Cerebellar cortex (tissue), 1 donor: ENCODE measurements at regions not wholly inside any gene's neighbourhood (a gene's known extent, or its start where the extent isn't known, plus 50 kb on each side); places are given as distances from the start of the nearest gene placed in this dataset.
"Not testable (repeated sequence)": the region's sequence is repeated elsewhere in the genome, so short reads cannot be mapped to it uniquely, and the experiment has no call there.

Experiments
- DNase-seq: peaks from one replicate; pipeline ENCODE4 v3.0.0-alpha.2; 2015; ENCODE audit warnings: low spot score

DNA sequence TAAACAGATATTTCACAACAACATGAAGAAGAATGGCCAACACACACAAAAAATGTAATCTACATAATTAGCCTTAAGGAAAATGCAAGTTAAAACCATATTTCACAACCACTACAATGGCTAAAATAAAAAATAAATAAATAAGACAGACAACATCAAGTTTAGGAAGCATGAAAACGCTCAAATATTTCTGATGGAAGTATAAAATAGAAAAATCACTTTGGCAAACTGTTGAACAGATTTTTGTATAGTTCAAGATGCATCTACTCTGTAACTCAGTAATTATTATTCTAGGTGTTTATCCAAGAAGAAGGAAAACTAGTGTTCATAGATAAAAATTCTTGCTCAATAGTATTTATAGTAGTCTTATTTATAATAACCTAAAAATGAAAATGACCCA, 1410.1 kb upstream of the ADGRB3 start:
- DNase-seq: no peak

GRCh38 chr6:67221226-67221625, 1413.9 kb upstream of the ADGRB3 start:
- no peak for DNase-seq

DNA sequence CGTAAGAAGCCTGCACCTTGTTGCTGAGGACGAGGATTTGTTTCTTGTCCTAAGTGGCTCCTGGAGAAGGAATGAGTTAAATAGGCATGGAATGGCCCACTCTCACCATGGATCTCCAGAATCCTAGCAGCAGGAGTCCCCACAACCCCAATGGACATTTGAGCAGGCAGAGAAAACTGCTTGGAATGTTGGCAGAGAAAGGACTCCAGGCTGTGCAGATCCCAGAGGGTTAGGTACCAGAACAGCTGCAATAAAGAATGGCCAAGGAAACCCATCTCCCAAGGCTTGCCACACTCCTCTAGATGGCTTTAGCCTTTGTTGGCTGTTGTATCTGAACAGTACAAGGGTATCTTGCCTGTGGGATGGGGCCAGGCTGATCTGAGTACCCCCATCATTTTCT, 1415.7 kb upstream of the ADGRB3 start:
- DNase-seq: no peak

DNA sequence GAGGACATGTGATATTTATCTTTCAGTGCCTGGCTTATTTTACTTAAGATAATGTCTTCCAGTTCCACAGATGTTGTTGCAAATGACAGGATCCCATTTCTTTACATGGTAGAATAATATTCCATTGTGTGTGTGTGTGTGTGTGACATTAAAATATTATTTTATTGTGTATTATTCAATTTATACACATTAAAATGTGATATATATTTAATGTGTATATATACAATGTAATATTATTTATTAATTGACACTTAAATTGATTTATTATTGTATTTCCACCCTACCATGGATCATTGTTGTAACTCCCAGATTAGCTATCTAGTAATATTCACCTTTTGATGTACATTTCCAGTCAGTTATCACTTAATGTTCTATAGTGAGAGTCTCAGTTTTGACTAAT, 1422.5 kb upstream of the ADGRB3 start:
- DNase-seq: no peak

DNA sequence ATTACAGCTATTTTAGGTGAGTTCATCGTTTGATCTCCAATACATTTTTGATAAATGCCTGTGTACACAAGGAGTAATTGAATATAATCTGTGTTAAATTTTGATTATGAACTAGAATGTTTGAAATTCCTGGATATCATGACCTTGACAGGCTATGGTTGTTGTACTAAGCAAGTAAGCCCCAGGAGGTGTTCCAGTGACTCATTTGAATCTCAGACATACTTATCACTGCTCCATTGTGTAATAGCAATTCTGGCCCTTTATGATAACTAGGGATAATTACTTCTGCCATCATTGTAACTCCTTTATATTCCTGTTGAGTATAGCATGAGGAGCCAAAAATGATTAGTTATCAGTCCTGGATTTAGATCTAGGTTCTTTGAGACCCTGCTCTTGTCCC, 1424.6 kb upstream of the ADGRB3 start:
- no peak for DNase-seq

GRCh38 chr6:67201563-67201962, 1433.5 kb upstream of the ADGRB3 start:
- DNase-seq: no peak

GRCh38 chr6:67200626-67201403, 1434.3 kb upstream of the ADGRB3 start:
- DNase-seq: no peak

GRCh38 chr6:67199425-67199824, 1435.7 kb upstream of the ADGRB3 start:
- no peak for DNase-seq

GRCh38 chr6:67190733-67191132, 1444.3 kb upstream of the ADGRB3 start:
- DNase-seq: no peak

DNA sequence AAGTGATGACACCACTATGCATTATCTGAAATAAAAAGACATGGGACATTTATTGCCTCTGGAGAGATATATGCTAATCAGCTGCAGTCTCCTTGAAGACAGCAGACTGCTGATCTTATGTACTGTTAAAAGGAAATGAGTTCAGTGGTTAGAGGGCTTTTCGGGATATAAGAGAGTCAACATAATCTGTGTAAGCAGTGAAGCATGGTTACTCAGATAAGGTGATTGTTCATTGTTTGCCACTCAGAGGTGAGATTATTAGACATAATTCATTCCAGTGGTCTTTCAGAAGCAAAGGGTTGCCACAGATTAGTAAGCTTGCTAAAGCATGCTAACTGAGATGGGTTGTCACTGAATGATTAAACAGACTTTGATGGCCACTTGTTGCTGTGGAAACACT, 1450.7 kb upstream of the ADGRB3 start:
- no peak for DNase-seq

DNA sequence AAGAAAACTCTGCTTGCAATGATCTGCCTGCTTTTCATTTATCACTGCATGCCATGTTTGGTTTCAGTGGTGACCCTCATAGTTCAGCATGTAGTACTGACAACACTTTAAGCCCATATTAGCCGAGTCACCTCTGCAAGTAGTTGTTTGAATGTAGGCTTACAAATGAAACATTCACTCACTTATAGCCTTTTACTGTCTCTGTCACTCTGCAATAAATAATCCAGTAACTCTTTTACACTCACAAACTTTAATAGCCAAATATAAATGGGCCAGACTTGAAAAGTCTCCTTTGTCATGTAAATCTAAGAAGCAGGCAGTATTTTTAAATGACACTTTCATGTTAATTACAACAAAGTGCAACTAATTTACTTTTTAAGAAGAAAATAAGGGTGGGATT, 1460.0 kb upstream of the ADGRB3 start:
- no peak for DNase-seq

DNA sequence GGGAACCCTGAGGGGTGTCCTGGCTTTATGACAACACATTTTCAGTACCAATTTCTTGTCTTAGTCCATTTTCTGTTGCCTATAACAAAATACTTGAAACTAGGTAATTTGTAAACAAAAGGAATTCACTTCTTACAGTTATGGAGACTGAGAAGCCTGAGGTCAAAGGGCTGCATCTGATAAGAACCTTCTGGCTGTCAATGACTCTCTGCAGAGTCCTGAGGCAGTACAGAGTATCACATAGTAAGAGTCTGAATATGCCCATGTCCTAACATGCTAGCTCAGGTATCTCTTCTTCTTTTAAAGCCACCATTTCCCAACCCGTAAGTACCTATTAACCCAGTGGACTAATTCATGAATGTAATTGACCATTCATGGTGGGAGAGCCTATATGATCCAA, 1458.6 kb upstream of the EYS start:
- no peak for DNase-seq

DNA sequence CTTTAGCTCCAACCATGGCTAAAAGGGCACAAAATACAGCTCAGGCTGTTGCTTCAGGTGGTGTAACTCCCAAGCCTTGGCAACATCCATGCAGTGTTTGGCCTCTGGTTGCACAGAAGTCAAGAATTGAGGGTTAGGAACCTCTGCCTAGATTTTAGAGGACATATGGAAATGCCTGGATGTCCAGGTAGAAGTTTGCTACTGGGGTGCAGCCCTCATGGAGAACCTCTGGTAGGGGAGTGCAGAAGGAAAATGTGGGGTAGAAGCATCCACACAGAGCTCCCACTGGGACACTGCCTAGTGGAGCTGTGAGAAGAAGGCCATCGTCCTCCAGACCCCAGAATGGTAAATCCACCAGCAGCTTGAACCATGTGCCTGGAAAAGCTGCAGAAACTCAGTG, 1453.8 kb upstream of the EYS start:
- DNase-seq: no peak

GRCh38 chr6:67141005-67141404, 1434.0 kb upstream of the EYS start:
- no peak for DNase-seq

DNA sequence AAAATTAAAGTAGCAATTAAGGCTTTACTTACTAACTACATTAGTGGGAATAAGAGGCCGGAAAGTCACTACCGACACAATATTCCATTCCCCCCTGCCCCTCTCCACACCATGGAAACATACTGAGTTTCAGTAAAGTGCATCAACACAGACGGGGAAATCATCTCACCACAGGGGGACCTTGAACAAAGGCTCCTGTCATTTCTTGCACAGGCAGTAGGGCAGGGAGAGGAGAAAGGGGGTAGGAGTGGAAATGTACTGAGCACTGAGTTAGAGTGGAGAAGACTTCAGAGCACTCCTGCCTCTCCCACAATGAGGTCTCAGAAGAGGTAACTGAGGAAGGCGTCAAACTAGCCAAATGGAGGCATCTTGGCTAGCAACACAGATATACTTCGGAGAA, 1426.9 kb upstream of the EYS start:
- DNase-seq: no peak

DNA sequence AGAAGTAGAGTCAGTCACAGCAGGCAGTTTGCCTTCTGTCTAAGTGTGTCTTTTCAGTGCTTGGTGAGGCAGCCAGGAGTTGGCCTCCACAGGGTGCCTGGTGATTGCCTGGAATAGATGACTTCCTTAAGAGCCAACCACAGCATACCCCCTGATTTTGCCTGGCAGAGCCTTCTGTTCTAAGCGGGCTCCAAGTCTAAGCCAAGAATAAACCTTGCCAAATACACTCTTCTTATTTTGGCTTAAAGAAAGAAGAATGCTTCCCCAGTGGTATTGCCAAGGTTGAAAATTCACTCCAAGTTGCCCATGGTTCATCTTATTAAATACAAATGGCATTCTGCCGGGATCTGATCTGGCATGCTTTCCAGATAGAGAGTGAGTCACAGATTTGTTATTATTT, 1424.8 kb upstream of the EYS start:
- DNase-seq: peak; percentile 98

DNA sequence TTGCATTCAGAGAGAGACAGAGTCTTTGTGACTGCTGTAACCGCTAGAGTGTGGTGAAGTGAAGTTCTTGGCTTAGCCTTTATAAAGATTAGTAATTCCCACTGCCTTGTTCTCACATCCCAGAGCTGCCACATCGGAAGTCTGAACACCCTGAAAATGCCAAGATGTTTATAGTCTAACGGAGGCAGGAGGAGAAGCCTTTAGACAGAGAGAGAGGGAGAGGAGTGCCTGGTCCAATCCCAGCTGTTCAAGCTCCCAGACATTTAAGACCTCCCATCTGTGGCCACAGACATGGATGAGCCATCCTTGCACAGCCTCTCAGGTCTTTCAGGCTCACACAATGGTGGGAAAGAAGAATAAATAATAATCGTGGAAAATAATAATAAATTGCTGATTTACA, 1422.8 kb upstream of the EYS start:
- no peak for DNase-seq

GRCh38 chr6:67127041-67127440, 1420.0 kb upstream of the EYS start:
- no peak for DNase-seq

DNA sequence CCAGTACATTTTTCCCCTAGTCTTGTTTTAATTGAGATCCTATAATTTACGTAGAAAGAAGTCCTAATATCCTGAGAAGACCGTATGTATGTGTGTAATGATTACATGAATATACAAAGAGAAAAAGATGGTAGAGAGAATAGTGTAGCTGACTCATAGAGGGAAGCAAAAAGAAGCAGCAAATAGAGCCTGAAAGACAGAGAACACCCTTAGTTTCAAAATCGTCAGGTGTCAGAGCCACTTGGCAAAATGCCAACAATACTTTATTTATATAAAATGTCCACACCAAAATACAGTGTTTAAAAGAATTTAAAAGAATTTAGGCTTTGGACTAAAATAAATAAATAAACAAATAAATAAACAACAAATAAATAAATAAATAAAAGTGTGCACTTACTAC, 1414.1 kb upstream of the EYS start:
- DNase-seq: no peak

- no peak for DNase-seq
Measured at GRCh38 chr6:67112120-67112519, 1405.1 kb upstream of the EYS start.

DNA sequence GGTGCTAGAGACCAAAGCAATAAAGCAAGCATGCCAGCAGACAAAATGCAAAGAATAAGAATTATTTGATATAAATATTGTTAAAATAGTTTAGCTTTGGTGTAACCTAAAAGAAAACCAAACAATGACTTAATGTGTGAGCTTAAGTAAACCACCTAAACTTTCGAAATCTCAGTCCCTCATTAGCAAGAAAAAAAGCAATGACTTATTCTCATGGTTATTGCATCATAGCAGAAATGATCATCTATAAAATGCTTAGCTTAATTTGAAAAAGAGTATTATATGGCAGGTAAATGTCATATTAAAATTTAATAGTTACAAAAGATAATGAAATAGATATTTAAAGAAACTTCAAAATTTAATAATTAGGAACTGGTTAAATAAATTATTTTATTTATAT, 1395.7 kb upstream of the EYS start:
- DNase-seq: no peak

DNA sequence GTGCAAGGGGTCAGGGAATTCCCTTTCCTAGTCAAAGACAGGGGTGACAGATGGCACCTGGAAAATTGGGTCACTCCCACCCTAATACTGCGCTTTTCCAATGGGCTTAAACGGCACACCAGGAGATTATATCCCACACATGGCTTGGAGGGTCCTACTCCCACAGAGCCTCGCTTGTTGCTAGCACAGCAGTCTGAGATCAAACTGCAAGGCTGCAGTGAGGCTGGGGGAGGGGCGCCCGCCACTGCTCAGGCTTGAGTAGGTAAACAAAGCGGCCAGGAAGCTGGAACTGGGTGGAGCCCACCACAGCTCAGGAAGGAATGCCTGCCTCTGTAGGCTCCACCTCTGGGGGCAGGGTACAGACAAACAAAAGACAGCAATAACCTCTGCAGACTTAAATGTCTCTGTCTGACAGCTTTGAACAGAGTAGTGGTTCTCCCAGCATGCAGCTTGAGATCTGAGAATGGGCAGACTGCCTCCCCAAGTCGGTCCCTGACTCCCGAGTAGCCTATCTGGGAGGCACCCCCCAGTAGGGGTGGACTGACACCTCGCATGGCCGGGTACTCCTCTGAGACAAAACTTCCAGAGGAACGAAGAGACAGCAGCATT, 1388.7 kb upstream of the EYS start:
- not testable (repeated sequence) for DNase-seq

GRCh38 chr6:67094431-67094946, 1387.5 kb upstream of the EYS start:
- DNase-seq: no peak

DNA sequence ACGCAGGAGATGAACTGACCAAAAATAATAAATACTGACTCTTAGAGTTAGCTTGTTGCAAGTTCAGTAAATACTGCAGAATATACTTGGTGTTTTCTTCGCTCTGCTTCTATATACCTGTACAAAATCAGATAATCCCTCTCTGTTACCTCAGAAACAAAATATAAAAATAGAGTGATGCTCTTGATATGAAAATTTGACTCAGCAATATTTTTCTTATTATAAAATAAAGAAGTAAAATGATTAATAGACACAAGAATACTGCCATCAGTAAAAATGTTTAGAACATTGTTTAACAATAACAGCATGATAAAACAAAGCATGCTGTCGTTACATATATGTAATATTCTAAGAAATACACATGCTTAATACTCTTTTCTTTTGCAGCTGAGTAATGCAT, 1366.9 kb upstream of the EYS start:
- no peak for DNase-seq
